ENCODE measurements at regions not wholly inside any gene's neighbourhood (a gene's known extent, or its start where the extent isn't known, plus 50 kb on each side); places are given as distances from the start of the nearest gene placed in this dataset.

DNA sequence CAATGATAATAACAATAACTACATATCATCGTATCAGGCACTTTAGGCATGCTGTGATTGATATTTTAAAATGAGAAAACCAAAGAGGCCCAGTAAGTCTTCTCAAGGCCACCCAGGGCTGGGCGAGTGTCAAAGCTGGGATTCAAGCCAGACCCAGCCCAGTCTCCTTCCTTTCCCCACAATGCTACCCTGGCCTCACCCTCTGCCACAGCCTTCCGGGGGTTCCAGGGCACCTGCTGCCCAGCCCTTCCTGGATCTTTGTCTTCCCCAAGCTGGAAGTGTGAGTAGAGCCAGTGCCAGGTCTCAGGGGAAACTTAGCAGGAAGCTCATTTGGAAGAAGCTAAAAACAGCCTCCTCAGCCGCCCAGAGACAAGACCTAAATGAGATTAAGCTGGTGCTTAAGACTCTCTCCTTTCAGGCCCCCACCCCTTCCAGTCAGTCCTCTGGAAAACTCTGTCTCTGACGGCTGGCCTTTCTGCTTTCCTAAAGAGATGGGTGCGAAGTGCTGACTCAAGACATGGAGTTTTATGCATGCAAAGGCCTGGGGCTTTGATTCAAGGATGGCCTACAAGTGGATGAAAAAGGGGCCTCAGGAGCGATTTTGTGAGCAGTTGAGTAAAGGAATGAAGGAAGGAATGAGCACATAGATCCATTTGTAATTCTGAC, 184.2 kb downstream of the KCNA5 start:
- intact Hi-C loops (cut with DNase I) = no loop called here
- WGBS = 82% methylated on average over 7 of the region's 7 CpGs

DNA sequence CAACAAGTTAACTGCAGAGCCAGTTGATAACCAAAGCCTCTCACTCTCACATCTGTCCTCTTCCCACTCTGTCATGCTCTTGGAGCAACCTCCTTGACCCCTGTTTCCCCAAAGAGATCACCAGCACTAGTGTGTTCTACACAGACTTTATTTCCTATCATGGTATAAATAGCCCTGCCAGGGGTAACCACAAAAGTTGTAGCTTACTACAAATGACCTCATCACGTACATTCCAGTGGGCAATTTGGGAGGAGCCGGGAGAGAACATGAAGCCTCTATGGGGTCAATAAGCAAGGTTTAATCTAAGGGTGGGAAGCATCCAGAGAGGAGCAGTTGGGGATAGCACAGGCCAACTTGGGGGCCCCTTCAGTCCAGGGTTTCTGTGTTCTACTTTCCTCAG, 186.5 kb downstream of the KCNA5 start:
- H3K4me1 ChIP-seq = no peaks in the 10 kb centered on the region
- TF ChIP-seq EP300 (IDR thresholded peaks at IDR 0.05) (no peak), POLR2A (IDR thresholded peaks at IDR 0.05; ENCODE audit: low read depth) (no peak), POLR2AphosphoS5 (IDR thresholded peaks at IDR 0.05) (no peak)
- TF ChIP-seq, protein P1, sequence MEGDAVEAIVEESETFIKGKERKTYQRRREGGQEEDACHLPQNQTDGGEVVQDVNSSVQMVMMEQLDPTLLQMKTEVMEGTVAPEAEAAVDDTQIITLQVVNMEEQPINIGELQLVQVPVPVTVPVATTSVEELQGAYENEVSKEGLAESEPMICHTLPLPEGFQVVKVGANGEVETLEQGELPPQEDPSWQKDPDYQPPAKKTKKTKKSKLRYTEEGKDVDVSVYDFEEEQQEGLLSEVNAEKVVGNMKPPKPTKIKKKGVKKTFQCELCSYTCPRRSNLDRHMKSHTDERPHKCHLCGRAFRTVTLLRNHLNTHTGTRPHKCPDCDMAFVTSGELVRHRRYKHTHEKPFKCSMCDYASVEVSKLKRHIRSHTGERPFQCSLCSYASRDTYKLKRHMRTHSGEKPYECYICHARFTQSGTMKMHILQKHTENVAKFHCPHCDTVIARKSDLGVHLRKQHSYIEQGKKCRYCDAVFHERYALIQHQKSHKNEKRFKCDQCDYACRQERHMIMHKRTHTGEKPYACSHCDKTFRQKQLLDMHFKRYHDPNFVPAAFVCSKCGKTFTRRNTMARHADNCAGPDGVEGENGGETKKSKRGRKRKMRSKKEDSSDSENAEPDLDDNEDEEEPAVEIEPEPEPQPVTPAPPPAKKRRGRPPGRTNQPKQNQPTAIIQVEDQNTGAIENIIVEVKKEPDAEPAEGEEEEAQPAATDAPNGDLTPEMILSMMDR (IDR thresholded peaks at IDR 0.05) = no peak
- H3K9me3 ChIP-seq = no peaks in the 10 kb centered on the region
- intact Hi-C loops (cut with DNase I) = no loop called here
- no peak overlapping the region for H3K4me3 ChIP-seq
- H3K27ac ChIP-seq (replicated peaks in 1 of 4) = no peak overlapping the region
- H3K27me3 ChIP-seq = peaks cover 0 to 7% (median 0%) of the 10 kb centered on the region in 4 donors
- WGBS = 87% methylated on average over 2 of the region's 2 CpGs
- H3K36me3 ChIP-seq = no peaks in the 10 kb centered on the region
- DNase-seq (ENCODE audit: extremely low spot score) = no peak

More for the DNA sequence above, 184.2 kb downstream of the KCNA5 start:
- peaks cover 0 to 7% (median 0%) of the 10 kb centered on the region in 4 donors for H3K27me3 ChIP-seq
- H3K27ac ChIP-seq (replicated peaks in 1 of 4) = no peak overlapping the region
- DNase-seq (ENCODE audit: extremely low spot score) = no peak
- no peak overlapping the region for H3K4me3 ChIP-seq
- no peak for TF ChIP-seq EP300 (IDR thresholded peaks at IDR 0.05)
- no peak for TF ChIP-seq POLR2AphosphoS5 (IDR thresholded peaks at IDR 0.05)
- TF ChIP-seq, protein P1 (IDR thresholded peaks at IDR 0.05) = no peak
- no peak for TF ChIP-seq POLR2A (IDR thresholded peaks at IDR 0.05; ENCODE audit: low read depth)
- no peaks in the 10 kb centered on the region for H3K4me1 ChIP-seq
- no peaks in the 10 kb centered on the region for H3K36me3 ChIP-seq
- no peaks in the 10 kb centered on the region for H3K9me3 ChIP-seq

DNA sequence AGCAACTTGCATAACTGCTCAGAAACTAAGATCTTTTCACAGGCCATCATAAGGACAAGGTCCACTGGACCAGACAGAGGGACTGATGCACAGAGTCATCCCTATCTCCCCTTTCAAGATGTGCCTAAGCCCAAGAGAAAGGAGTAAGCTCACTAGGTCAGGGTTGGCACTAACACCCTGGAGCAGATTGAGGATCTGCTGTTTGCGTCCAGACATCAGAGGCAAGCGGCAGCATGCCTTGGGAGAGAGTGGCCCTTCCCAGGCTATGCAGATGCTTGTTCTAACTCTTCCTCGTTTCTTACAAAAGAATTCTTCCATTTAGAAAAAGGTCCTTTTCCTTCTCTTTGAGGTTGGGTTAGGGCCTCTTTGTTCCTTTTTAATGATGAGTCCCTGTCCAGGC, 187.2 kb downstream of the KCNA5 start:
- no peaks in the 10 kb centered on the region for H3K4me1 ChIP-seq
- no peak overlapping the region for H3K4me3 ChIP-seq
- DNase-seq (ENCODE audit: extremely low spot score) = no peak
- H3K27ac ChIP-seq (replicated peaks in 1 of 4) = no peak overlapping the region
- H3K36me3 ChIP-seq = no peaks in the 10 kb centered on the region
- TF ChIP-seq, protein P1 (IDR thresholded peaks at IDR 0.05) = no peak
- TF ChIP-seq POLR2A (IDR thresholded peaks at IDR 0.05; ENCODE audit: low read depth) = no peak
- TF ChIP-seq POLR2AphosphoS5 (IDR thresholded peaks at IDR 0.05) = no peak
- TF ChIP-seq EP300 (IDR thresholded peaks at IDR 0.05) = no peak
- peaks cover 0 to 7% (median 0%) of the 10 kb centered on the region in 4 donors for H3K27me3 ChIP-seq
- intact Hi-C loops (cut with DNase I) = no loop called here
- H3K9me3 ChIP-seq = no peaks in the 10 kb centered on the region
- WGBS = 86% methylated on average over 3 of the region's 3 CpGs

DNA sequence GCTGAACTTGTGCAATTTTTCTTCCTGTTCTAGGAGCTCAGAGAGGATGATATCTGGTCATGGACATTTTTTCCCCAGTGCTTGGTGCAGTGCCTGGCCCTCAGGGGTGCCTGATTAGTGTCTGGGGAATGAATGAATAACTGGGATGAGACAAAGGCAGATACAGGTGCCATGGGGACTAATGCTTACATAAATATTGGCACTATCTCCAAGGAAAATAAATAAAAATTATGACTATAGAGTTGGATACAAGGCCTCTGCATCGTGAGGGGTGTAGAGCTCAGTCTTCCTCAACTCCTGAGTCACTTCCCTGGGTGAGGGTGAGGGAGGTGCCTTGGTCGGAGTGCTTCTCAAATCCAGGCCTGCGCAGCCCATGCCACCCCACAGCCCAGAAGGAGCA, 188.6 kb downstream of the KCNA5 start:
- peaks cover 0 to 7% (median 0%) of the 10 kb centered on the region in 4 donors for H3K27me3 ChIP-seq
- TF ChIP-seq POLR2AphosphoS5 (IDR thresholded peaks at IDR 0.05) = no peak
- no peak for TF ChIP-seq EP300 (IDR thresholded peaks at IDR 0.05)
- TF ChIP-seq, protein P1 (IDR thresholded peaks at IDR 0.05) = no peak
- TF ChIP-seq POLR2A (IDR thresholded peaks at IDR 0.05; ENCODE audit: low read depth) = no peak
- intact Hi-C loops (cut with DNase I) = no loop called here
- no peak for DNase-seq (ENCODE audit: extremely low spot score)
- WGBS = 77% methylated on average over 3 of the region's 3 CpGs
- H3K9me3 ChIP-seq = no peaks in the 10 kb centered on the region
- H3K36me3 ChIP-seq = no peaks in the 10 kb centered on the region
- no peak overlapping the region for H3K4me3 ChIP-seq
- H3K27ac ChIP-seq (replicated peaks in 1 of 4) = no peak overlapping the region
- no peaks in the 10 kb centered on the region for H3K4me1 ChIP-seq

All from esophagus muscularis mucosa (tissue), 4 donors.